ENCODE measurements at regions not wholly inside any gene's neighbourhood (a gene's known extent, or its start where the extent isn't known, plus 50 kb on each side); places are given as distances from the start of the nearest gene placed in this dataset.
A peak's percentile ranks its signal among the peaks of the same experiment; 100 is the strongest.

- H3K27me3 ChIP-seq (ENCODE audit: control insufficient read depth in 3 of 3, insufficient read depth in 3 of 3, low read length in 3 of 3) = no peaks in the 10 kb centered on the region
- no peaks in the 10 kb centered on the region for H3K36me3 ChIP-seq (ENCODE audit: control insufficient read depth in 3 of 3, insufficient read depth in 3 of 3, low read length in 3 of 3)
- no peak overlapping the region for H3K9ac ChIP-seq (ENCODE audit: low read depth in 1 of 3, low read length in 3 of 3)
- H3K4me1 ChIP-seq (ENCODE audit: control insufficient read depth in 3 of 3, insufficient read depth in 3 of 3, low read length in 3 of 3) = no peaks in the 10 kb centered on the region
- H3K4me3 ChIP-seq (ENCODE audit: low read length in 3 of 3) = no peak overlapping the region
- peaks cover 0 to 1% (median under 1%) of the 10 kb centered on the region in 3 donors for H3K9me3 ChIP-seq (ENCODE audit: control insufficient read depth in 3 of 3, low read length in 3 of 3)
- H3K27ac ChIP-seq (ENCODE audit: low read depth, low read length) = no peak overlapping the region
Measured at GRCh38 chr2:134104754-134105153, 149.1 kb upstream of the MGAT5 start.

GRCh38 chr2:134107402-134107801 lies 146.5 kb upstream of the MGAT5 start:
- H3K27me3 ChIP-seq (ENCODE audit: control insufficient read depth in 3 of 3, insufficient read depth in 3 of 3, low read length in 3 of 3) = no peaks in the 10 kb centered on the region
- no peak overlapping the region for H3K27ac ChIP-seq (ENCODE audit: low read depth, low read length)
- H3K4me1 ChIP-seq (ENCODE audit: control insufficient read depth in 3 of 3, insufficient read depth in 3 of 3, low read length in 3 of 3) = no peaks in the 10 kb centered on the region
- H3K36me3 ChIP-seq (ENCODE audit: control insufficient read depth in 3 of 3, insufficient read depth in 3 of 3, low read length in 3 of 3) = no peaks in the 10 kb centered on the region
- no peak overlapping the region for H3K9ac ChIP-seq (ENCODE audit: low read depth in 1 of 3, low read length in 3 of 3)
- H3K9me3 ChIP-seq (ENCODE audit: control insufficient read depth in 3 of 3, low read length in 3 of 3) = peaks cover 0 to 4% (median 3%) of the 10 kb centered on the region in 3 donors
- H3K4me3 ChIP-seq (ENCODE audit: low read length in 3 of 3) = no peak overlapping the region

- H3K9ac ChIP-seq (ENCODE audit: low read depth in 1 of 3, low read length in 3 of 3) = no peak overlapping the region
- H3K36me3 ChIP-seq (ENCODE audit: control insufficient read depth in 3 of 3, insufficient read depth in 3 of 3, low read length in 3 of 3) = no peaks in the 10 kb centered on the region
- no peaks in the 10 kb centered on the region for H3K27me3 ChIP-seq (ENCODE audit: control insufficient read depth in 3 of 3, insufficient read depth in 3 of 3, low read length in 3 of 3)
- H3K4me1 ChIP-seq (ENCODE audit: control insufficient read depth in 3 of 3, insufficient read depth in 3 of 3, low read length in 3 of 3) = no peaks in the 10 kb centered on the region
- no peak overlapping the region for H3K27ac ChIP-seq (ENCODE audit: low read depth, low read length)
- peaks cover 0 to 4% (median 3%) of the 10 kb centered on the region in 3 donors for H3K9me3 ChIP-seq (ENCODE audit: control insufficient read depth in 3 of 3, low read length in 3 of 3)
- H3K4me3 ChIP-seq (ENCODE audit: low read length in 3 of 3) = no peak overlapping the region
Measured at GRCh38 chr2:134108113-134108512, 145.8 kb upstream of the MGAT5 start.

- no peak overlapping the region for H3K4me3 ChIP-seq (ENCODE audit: low read length in 3 of 3)
- no peak overlapping the region for H3K27ac ChIP-seq (ENCODE audit: low read depth, low read length)
- H3K4me1 ChIP-seq (ENCODE audit: control insufficient read depth in 3 of 3, insufficient read depth in 3 of 3, low read length in 3 of 3) = no peaks in the 10 kb centered on the region
- no peaks in the 10 kb centered on the region for H3K27me3 ChIP-seq (ENCODE audit: control insufficient read depth in 3 of 3, insufficient read depth in 3 of 3, low read length in 3 of 3)
- H3K9ac ChIP-seq (ENCODE audit: low read depth in 1 of 3, low read length in 3 of 3) = no peak overlapping the region
- H3K36me3 ChIP-seq (ENCODE audit: control insufficient read depth in 3 of 3, insufficient read depth in 3 of 3, low read length in 3 of 3) = no peaks in the 10 kb centered on the region
- H3K9me3 ChIP-seq (ENCODE audit: control insufficient read depth in 3 of 3, low read length in 3 of 3) = peaks cover 0 to 4% (median 3%) of the 10 kb centered on the region in 3 donors
Measured at GRCh38 chr2:134109246-134109645, 144.6 kb upstream of the MGAT5 start.

GRCh38 chr2:134109725-134110124 lies 144.1 kb upstream of the MGAT5 start:
- H3K27me3 ChIP-seq (ENCODE audit: control insufficient read depth in 3 of 3, insufficient read depth in 3 of 3, low read length in 3 of 3) = peaks cover 0 to 1% (median 0%) of the 10 kb centered on the region in 3 donors
- no peaks in the 10 kb centered on the region for H3K4me1 ChIP-seq (ENCODE audit: control insufficient read depth in 3 of 3, insufficient read depth in 3 of 3, low read length in 3 of 3)

GRCh38 chr2:134110532-134110931 lies 143.3 kb upstream of the MGAT5 start:
- H3K9ac ChIP-seq (ENCODE audit: low read depth in 1 of 3, low read length in 3 of 3) = no peak overlapping the region
- no peak overlapping the region for H3K4me3 ChIP-seq (ENCODE audit: low read length in 3 of 3)
- no peaks in the 10 kb centered on the region for H3K36me3 ChIP-seq (ENCODE audit: control insufficient read depth in 3 of 3, insufficient read depth in 3 of 3, low read length in 3 of 3)
- H3K9me3 ChIP-seq (ENCODE audit: control insufficient read depth in 3 of 3, low read length in 3 of 3) = peaks cover 0 to 4% (median 3%) of the 10 kb centered on the region in 3 donors
- H3K27me3 ChIP-seq (ENCODE audit: control insufficient read depth in 3 of 3, insufficient read depth in 3 of 3, low read length in 3 of 3) = peaks cover 0 to 7% (median 0%) of the 10 kb centered on the region in 3 donors
- H3K4me1 ChIP-seq (ENCODE audit: control insufficient read depth in 3 of 3, insufficient read depth in 3 of 3, low read length in 3 of 3) = no peaks in the 10 kb centered on the region
- H3K27ac ChIP-seq (ENCODE audit: low read depth, low read length) = no peak overlapping the region

More at GRCh38 chr2:134109725-134110124, 144.1 kb upstream of the MGAT5 start:
- Histone ChIP-seq H3K4me3 (ENCODE audit: low read length in 3 of 3) (no peak overlapping the region), H3K27ac (ENCODE audit: low read depth, low read length) (no peak overlapping the region), H3K9me3 (ENCODE audit: control insufficient read depth in 3 of 3, low read length in 3 of 3) (peaks cover 0 to 4% (median 3%) of the 10 kb centered on the region in 3 donors), H3K9ac (ENCODE audit: low read depth in 1 of 3, low read length in 3 of 3) (no peak overlapping the region), H3K36me3 (ENCODE audit: control insufficient read depth in 3 of 3, insufficient read depth in 3 of 3, low read length in 3 of 3) (no peaks in the 10 kb centered on the region)

GRCh38 chr2:134117676-134118075 lies 136.2 kb upstream of the MGAT5 start:
- peaks cover 18 to 24% (median 19%) of the 10 kb centered on the region in 3 donors for H3K4me1 ChIP-seq (ENCODE audit: control insufficient read depth in 3 of 3, insufficient read depth in 3 of 3, low read length in 3 of 3)
- no peaks in the 10 kb centered on the region for H3K36me3 ChIP-seq (ENCODE audit: control insufficient read depth in 3 of 3, insufficient read depth in 3 of 3, low read length in 3 of 3)
- H3K9me3 ChIP-seq (ENCODE audit: control insufficient read depth in 3 of 3, low read length in 3 of 3) = no peaks in the 10 kb centered on the region
- no peak overlapping the region for H3K4me3 ChIP-seq (ENCODE audit: low read length in 3 of 3)
- H3K9ac ChIP-seq (ENCODE audit: low read depth in 1 of 3, low read length in 3 of 3) = no peak overlapping the region
- H3K27me3 ChIP-seq (ENCODE audit: control insufficient read depth in 3 of 3, insufficient read depth in 3 of 3, low read length in 3 of 3) = peaks cover 0 to 10% (median 7%) of the 10 kb centered on the region in 3 donors
- no peak overlapping the region for H3K27ac ChIP-seq (ENCODE audit: low read depth, low read length)

GRCh38 chr2:134118279-134119116 lies 135.4 kb upstream of the MGAT5 start:
- H3K9ac ChIP-seq (ENCODE audit: low read depth in 1 of 3, low read length in 3 of 3) = peak overlapping the region in 1 of 3 donors; percentile 53
- peaks cover 18 to 24% (median 20%) of the 10 kb centered on the region in 3 donors for H3K4me1 ChIP-seq (ENCODE audit: control insufficient read depth in 3 of 3, insufficient read depth in 3 of 3, low read length in 3 of 3)
- no peaks in the 10 kb centered on the region for H3K36me3 ChIP-seq (ENCODE audit: control insufficient read depth in 3 of 3, insufficient read depth in 3 of 3, low read length in 3 of 3)
- peak overlapping the region in 1 of 3 donors; percentile 39 for H3K4me3 ChIP-seq (ENCODE audit: low read length in 3 of 3)
- H3K9me3 ChIP-seq (ENCODE audit: control insufficient read depth in 3 of 3, low read length in 3 of 3) = no peaks in the 10 kb centered on the region
- H3K27me3 ChIP-seq (ENCODE audit: control insufficient read depth in 3 of 3, insufficient read depth in 3 of 3, low read length in 3 of 3) = peaks cover 0 to 12% (median 7%) of the 10 kb centered on the region in 3 donors
- H3K27ac ChIP-seq (ENCODE audit: low read depth, low read length) = peak overlapping the region; percentile 5

GRCh38 chr2:134119117-134119712 lies 134.7 kb upstream of the MGAT5 start:
- peaks cover 0 to 12% (median 7%) of the 10 kb centered on the region in 3 donors for H3K27me3 ChIP-seq (ENCODE audit: control insufficient read depth in 3 of 3, insufficient read depth in 3 of 3, low read length in 3 of 3)
- H3K4me3 ChIP-seq (ENCODE audit: low read length in 3 of 3) = peak overlapping the region; percentile 65 to 78 (median 71)
- no peaks in the 10 kb centered on the region for H3K36me3 ChIP-seq (ENCODE audit: control insufficient read depth in 3 of 3, insufficient read depth in 3 of 3, low read length in 3 of 3)
- H3K9ac ChIP-seq (ENCODE audit: low read depth in 1 of 3, low read length in 3 of 3) = no peak overlapping the region
- peaks cover 19 to 27% (median 21%) of the 10 kb centered on the region in 3 donors for H3K4me1 ChIP-seq (ENCODE audit: control insufficient read depth in 3 of 3, insufficient read depth in 3 of 3, low read length in 3 of 3)
- no peak overlapping the region for H3K27ac ChIP-seq (ENCODE audit: low read depth, low read length)
- H3K9me3 ChIP-seq (ENCODE audit: control insufficient read depth in 3 of 3, low read length in 3 of 3) = no peaks in the 10 kb centered on the region
